Kidney epithelial cell (primary cell): ENCODE measurements at regions not wholly inside any gene's neighbourhood (a gene's known extent, or its start where the extent isn't known, plus 50 kb on each side); places are given as distances from the start of the nearest gene placed in this dataset.

ENCODE experiments used
- DNase-seq: peaks from one replicate; pipeline ENCODE4 v3.0.0-alpha.2; 2010; ENCODE audit warnings: low read depth
- H3K27me3 ChIP-seq: 2 replicates; pipeline ENCODE4 v1.6.0; 2011; ENCODE audit warnings: low read length; ENCODE audit not compliant: control insufficient read depth, insufficient read depth
- H3K36me3 ChIP-seq: 2 replicates; pipeline ENCODE4 v1.5.1; 2011; ENCODE audit warnings: low read length; ENCODE audit not compliant: control insufficient read depth, insufficient read depth
- H3K4me3 ChIP-seq: 2 replicates; pipeline ENCODE4 v1.5.1; 2011; ENCODE audit warnings: low read depth, mild to moderate bottlenecking, control low read depth, low read length
- CTCF ChIP-seq: IDR thresholded peaks from 2 replicates; pipeline ENCODE4 v1.5.1; 2011; ENCODE audit warnings: mild to moderate bottlenecking, moderate library complexity, low read length, control low read depth, inconsistent platforms; ENCODE audit not compliant: insufficient read depth, poor library complexity, severe bottlenecking

GRCh38 chr10:120188950-120189349, 268.1 kb upstream of the PLPP4 start:
- DNase-seq = no peak
- Histone ChIP-seq H3K27me3 (no peaks in the 10 kb centered on the region), H3K36me3 (no peaks in the 10 kb centered on the region), H3K4me3 (no peak overlapping the region)
- TF ChIP-seq CTCF = no peak

GRCh38 chr10:120195984-120196712, 260.9 kb upstream of the PLPP4 start:
- H3K4me3 ChIP-seq = no peak overlapping the region
- no peaks in the 10 kb centered on the region for H3K36me3 ChIP-seq
- H3K27me3 ChIP-seq = no peaks in the 10 kb centered on the region
- DNase-seq = no peak
- TF ChIP-seq CTCF = no peak

DNA sequence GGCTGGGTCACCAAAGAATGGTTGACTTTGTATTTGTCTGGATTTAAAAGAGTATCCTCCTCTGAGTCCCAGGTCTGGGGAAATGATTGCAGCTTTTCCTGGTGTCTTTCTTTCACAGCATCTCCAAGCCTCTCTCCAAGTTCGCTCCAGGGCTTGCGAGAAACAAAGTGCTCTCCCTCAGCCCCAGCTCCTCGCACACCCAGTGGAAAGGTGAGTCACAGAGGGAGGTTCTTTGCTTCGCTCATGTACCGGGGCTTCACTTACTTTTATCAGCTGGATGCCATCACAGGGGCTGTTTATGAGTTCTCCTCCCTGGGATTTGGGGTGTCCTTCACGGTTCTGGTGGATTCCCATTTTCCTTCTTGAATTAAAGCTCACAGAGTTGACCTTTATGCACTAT, 252.2 kb upstream of the PLPP4 start:
- Histone ChIP-seq H3K27me3 (no peaks in the 10 kb centered on the region), H3K4me3 (no peak overlapping the region), H3K36me3 (no peaks in the 10 kb centered on the region)
- TF ChIP-seq CTCF = no peak
- no peak for DNase-seq

DNA sequence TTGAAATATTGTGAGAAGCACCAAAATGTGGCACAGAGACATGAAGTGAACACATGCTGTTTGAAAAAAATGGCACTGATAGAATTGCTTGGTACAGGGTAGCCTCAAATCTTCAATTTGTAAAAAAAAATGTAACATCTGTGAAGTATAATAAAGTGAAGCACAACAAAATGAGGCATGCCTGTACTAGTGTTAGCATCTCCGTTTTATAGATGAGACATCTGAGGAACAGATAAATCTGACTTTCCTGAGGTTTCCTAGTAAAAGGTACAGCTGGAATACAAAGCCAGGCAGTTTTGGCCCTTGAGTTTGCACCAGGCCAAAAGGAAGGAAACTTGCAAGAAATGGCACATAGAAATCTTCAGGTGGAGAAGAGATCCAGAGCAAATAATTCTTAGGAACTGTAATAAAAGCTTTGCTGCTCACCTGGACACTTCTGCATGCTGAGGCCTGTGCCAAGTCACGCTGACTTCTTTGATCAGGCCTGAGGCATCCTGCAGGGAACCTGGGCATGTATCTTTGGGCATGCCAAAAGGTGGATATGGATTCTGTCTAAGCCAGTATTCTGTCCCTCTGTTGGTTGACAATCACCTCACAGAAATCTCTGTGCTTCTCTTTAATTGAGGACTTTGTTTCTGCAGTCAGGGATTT, 251.5 kb upstream of the PLPP4 start:
- no peak for TF ChIP-seq CTCF
- H3K36me3 ChIP-seq = no peaks in the 10 kb centered on the region
- no peak for DNase-seq

DNA sequence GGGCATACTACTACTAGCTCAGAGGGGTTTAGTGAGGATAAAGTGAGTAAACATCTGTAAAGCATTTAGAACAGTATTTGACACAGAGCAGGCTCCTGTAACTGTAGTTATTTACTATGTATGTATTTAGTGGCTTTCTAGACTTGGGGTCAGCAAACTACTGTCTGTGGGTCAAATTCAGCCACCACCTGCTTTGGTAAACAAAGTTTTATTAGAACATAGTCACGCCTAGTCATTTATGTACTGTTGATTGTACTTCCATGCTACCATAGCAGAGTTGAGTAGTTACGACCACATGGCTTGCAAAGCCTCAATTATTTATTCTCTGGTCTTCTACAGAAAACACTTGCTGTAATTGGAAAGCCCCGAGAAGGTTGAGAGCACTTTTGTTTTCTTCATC, 248.5 kb upstream of the PLPP4 start:
- TF ChIP-seq CTCF = no peak

More for the DNA sequence above, 251.5 kb upstream of the PLPP4 start:
- Histone ChIP-seq H3K27me3 (no peaks in the 10 kb centered on the region), H3K4me3 (no peak overlapping the region)

DNA sequence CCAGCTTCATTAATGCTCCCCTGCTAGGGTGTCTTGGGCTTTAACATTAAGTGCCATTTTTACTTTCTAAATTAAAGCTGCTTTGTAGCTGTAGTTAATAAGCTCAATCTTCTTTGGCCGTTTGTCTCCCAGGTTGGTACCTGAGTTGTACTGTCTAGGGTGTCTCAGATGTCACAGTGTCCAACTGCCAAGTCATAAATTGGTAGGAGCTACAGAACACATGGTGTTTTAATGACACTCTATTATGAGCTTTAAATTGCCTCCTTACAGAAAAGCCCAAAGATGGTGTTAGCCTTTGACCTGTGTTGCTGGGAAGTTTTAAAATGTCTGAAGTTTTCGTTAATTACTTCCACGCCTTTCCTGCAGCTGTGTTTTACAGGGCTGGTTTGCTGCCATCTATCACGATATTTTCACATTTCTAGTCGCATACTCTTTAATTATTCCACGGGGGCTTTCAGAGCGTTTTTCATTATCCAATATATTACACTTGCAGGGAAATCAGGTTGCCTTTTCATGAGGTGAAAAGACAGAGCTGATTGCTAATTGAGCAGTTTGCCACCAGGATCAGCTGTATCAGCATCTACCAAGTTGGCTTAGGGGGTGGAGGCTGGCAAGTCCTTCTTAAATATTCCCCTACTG, 247.8 kb upstream of the PLPP4 start:
- DNase-seq = no peak
- no peaks in the 10 kb centered on the region for H3K36me3 ChIP-seq
- no peak for TF ChIP-seq CTCF
- no peaks in the 10 kb centered on the region for H3K27me3 ChIP-seq
- H3K4me3 ChIP-seq = no peak overlapping the region

More for the DNA sequence above, 248.5 kb upstream of the PLPP4 start:
- no peaks in the 10 kb centered on the region for H3K36me3 ChIP-seq
- H3K4me3 ChIP-seq = no peak overlapping the region
- H3K27me3 ChIP-seq = no peaks in the 10 kb centered on the region
- DNase-seq = no peak
